Iris pigment epithelial cell (primary cell): ENCODE measurements at regions not wholly inside any gene's neighbourhood (a gene's known extent, or its start where the extent isn't known, plus 50 kb on each side); places are given as distances from the start of the nearest gene placed in this dataset.
"Not testable (repeated sequence)": the region's sequence is repeated elsewhere in the genome, so short reads cannot be mapped to it uniquely, and the experiment has no call there.

Experiments used
- DNase-seq: peaks from one replicate; pipeline ENCODE4 v3.0.0-alpha.2; 2011; ENCODE audit warnings: low read depth

DNA sequence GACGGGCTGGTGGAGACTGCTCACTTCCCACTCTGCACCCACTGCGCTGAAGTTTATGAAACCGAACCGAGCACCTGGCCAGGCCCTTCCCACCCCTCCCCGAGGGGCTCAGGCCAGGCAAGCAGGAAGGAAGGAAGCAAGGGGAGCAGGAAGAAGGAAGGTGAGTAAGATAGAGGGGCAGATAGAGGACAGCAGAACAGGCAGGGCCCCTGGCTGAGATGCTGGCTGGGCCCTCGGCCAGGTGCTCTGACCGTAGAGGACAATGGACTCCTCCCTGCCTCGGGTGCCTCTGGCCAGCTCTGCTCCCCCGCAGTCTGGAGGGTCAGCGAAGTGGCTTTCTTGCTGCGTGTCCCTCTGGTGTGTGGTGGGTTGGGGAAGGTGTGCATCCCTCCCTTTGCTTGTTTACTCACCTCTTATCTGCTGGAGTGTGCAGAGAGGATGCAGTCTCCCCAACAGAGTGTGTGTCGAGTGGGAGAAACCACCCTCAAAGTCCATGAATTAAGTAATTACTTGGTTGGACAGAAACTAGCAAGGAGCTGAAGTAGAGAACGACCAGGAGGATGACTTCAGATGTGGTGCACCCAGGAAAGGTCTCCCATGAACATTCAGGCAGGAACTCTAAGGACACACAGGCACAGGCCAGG lies 82.8 kb upstream of the PPP2R2D start:
- DNase-seq = no peak

DNA sequence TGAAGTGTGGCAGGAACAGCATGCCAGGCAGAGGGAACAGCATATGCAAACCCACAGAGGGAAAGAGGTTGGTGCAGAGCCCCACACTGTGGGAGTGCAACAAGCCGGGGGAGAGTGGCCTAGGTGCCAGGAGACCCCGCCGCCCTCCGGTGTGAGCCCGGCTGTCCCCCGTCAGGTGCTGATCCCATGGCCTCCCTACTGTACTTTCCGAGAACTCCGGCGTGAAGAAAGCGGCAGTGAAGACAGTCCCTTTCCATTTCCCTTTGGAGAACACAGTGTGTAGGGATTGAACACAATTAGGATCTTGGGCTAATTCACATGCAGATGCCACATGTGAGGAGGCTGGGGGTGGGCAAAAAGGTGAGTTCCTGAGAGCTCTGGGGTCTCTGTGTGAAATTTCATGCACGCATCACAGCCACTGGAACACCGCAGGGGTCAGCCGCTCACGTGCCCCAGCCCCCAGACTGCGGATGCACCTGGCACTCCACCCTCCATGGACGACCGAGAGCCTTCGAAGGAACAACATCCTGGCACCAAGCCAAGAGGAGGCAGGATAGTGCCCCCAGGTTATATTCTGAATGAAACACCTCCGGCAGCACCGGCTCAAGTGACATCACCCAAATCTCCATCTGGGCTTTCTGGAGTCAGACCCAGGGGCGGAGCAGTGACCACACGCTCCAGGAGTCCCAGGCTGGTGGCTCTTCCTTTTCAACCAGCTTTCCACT lies 82.1 kb upstream of the PPP2R2D start:
- DNase-seq = no peak

DNA sequence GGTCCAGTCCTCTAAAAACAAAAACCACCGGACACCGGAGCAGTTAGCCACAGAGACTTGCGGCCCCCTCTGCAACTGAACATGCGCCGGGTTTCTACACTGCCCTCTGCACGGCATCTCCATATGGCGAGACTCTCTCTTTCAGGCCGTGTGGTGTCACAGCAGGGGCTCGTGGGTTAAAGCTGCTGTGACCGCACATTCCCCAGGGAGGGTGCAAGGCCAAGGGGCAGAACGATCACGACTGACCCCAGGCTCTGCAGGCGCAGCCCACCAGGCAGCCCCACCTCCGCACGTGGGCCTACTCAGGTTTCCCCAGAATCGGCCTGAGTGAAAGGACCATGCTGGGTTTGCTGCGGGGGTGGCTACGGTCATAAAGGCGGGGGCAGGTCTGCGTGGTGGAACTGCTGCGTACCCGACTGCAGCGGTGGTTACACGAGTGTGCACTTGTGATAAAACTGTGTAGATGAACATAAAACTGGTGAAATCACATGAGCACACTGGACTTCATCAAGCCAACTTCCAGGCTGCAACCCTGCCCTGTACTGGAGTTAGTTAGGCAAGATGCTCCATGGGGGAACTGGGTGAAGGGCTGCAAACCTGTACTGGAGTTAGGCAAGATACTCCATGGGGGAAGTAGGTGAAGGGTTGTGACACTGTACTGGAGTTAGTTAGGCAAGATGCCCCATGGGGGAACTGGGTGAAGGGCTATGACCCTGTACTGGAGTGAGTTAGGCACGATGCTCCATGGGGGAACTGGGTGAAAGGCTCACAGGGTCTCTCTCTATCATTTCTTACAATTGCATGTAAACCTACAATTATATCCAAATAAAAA lies 81.4 kb upstream of the PPP2R2D start:
- no peak for DNase-seq

DNA sequence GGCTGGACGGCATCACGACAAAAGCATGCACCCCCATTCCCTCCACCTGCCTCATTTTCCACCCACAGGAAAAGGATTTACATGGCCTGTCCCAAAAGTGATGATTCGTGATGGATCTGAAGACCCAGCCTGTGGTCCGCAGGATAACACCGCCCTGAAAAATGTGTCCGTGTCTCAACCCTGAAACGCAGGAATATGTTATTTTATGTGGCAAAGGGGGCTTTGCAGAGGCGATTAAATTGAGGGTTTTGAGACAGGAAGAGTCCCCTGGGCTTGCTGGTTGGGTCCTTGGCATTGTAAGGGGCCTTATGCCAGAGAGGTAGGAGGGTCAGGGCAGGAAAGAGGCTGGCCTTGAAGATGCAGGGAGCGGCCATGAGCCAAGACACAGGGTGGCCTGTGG lies 80.2 kb upstream of the PPP2R2D start:
- DNase-seq = no peak

DNA sequence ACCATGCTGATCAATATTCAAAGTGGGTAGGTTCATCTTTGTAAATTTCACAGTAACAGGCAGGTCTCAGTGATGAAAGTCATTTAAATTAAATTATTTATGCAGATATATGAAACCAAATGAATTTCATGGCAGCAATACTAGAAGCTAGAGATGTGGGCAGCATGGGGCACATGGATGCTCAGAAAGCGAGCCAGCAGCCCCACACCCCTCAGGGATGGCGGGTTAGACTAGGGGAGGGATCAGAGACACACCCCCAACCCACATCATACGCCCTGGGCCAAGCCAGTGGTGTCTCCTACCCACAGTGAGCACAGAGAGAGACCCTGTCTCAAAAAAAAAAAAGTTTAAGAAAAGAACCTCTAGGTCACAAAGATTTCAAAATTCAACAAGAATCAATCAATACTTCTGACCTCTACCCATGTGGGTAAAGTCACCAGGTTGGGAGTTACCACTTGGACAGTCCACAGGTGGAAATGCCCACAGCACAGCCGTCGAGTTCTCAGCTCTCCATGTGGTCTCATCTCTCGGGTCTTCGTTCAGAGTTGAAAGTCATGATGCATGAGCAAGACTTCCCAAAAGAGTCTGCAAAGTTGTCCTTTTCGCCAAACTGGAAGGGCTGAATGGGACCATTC lies 79.3 kb upstream of the PPP2R2D start:
- DNase-seq = no peak

DNA sequence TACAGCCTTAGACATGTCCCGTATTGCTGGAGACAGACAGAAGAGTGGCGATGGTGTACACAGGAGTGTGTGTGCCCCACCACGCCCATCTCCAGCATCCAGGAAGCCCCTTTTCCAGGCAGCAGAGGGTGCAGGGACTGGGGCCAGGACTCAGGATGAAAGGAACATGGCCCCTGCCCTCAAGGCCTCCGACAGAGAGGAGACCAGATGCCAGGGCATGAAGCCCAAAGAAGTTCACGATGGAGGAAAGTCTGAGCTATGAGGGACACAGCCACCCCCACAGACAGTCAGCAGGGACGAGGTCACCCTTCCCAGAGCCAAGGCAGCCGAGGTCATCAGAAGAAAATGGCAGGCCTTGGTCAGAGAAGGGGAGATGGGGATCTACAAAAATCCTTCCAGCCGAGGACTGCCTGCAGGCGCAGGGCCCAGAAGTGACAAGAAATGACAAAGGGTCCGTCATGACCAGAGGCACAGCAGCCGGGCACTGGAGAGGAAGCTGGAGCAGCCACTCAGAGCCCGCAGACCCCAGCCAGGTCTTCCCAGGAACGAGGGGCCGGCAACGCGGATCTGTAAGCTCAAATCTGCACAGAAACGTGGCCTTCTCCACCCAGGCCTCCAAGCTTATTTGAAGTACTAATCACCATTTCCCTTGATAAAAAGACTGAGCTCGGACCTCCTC lies 78.7 kb upstream of the PPP2R2D start:
- DNase-seq = no peak

DNA sequence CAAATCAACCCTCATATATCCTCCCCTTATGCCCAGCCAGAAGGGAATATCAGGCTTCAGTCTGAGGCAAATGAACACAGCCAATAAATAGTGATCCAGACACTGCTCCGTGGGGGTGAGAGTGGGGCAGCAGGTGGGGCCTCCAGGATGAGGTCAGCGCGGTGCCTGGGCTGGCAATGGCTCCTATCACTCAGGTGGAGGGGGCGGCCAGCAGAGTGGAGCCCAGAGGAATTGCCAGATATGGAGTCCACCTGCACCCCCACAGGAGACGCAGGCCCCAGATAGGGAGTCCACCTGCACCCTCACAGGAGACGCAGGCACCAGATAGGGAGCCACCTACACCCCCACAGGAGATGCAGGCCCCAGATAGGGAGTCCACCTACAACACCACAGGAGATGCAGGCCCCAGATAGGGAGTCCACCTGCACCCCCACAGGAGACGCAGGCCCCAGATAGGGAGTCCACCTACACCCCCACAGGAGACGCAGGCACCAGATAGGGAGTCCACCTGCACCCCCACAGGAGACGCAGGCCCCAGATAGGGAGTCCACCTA lies 78.0 kb upstream of the PPP2R2D start:
- DNase-seq = no peak

DNA sequence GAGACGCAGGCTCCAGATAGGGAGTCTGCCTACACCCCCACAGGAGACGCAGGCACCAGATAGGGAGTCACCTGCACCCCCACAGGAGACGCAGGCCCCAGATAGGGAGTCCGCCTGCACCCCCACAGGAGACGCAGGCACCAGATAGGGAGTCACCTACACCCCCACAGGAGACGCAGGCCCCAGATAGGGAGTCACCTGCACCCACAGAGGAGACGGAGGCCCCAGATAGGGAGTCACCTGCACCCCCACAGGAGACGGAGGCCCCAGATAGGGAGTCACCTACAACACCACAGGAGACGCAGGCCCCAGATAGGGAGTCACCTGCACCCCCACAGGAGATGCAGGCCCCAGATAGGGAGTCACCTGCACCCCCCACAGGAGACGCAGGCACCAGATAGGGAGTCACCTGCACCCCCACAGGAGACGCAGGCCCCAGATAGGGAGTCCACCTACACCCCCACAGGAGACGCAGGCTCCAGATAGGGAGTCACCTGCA lies 77.2 kb upstream of the PPP2R2D start:
- not testable (repeated sequence) for DNase-seq

DNA sequence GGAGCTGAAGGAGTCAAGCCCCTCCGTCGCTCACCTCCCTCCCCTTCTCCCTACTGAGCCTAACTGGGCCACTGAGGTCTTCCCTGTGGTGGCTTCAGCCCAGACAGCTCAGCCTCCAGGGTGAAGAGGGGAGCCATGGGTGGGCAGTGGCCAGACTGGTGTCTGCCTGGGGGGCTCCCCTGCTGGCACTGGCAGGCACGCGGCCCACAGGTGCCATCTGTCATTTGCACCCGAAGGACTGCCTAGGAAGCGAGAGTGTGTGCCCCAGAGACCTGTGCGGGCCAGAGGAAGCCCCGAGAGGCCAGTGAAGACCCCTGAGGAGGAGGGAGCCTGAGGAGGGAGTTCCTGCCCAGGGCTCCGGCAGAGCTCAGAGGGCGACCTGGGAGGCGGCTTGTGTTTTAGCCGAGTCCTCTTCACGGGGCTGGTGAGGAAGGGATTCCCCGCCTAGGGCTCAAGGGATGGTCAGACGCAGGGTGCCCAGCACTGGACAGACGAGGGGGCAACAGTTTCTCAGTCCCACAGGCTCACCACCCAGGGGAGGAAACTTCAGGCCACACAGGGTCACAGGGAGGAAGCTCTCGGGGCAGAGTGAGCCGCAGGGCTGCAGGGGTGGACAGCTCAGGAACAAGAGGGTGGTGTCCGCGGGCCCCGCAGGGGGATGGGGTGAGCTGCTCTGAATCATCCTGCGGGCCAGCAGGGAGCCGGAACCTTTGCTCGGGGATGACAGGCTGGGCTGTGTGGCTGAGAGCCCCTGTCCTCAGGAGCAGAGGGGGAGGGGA lies 76.2 kb upstream of the PPP2R2D start:
- no peak for DNase-seq

DNA sequence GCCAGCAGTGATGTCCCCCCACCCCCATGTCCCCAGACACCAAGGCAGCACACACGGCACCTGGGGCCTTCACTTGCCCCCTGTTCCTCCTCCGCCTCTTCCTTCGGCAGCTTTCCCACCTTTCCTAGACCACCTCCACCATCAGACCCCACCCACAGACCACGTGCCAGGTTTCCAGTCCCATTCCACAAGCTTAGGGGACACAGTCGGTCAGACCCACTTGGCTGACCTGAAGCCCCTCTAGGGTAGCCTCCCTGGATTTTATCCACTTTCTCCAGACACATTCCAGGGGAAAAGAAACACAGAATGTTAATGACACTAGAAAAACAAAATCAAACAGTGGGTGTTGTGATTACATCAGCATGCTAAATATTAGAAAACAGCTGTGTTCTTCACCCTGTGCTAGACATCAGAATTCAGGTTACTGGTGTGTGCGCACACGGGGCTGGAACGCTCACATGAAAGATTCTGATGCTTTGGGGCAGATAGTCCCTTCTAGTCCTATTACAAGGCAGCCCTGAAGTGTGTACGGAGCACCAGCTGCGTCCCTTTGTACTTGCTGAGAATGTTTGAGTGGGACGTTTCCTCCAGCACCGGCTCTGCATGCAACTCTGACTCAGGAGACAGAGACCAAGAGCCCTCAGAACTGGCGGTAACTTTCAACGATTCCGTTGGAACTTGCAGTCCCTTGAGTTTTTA lies 75.5 kb upstream of the PPP2R2D start:
- no peak for DNase-seq

DNA sequence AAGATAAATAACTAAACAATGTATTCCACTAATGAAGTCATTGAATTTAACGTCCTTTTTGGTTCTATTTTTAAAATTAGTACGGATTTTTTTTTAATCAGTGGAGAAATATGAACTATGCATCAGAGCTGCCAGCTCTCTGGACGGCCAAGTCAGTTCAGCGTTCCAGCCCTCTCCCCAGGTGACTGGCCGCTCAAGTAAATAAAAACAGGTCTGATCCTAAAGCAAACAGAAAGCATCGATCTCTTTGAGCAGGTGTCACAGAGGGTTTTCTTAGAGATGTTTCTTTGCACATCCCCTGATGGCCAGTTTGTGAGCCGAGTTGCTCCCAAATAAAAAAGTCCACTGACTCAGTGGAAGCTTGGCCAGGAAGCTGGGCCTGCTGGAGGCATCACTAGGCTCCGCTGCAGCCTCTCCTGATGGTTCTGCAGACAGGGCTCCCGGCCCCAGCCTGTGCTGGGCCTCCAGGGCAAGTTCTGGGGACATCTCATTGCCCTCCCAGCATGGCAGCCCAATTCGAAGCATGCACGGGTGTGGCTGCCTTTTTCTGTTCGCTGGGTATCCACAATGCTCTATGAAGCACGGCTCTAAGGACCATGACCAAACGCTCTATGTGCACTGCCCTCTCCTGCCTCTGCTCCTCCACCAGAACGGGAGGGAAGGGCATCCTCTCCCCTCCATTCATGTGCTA lies 74.7 kb upstream of the PPP2R2D start:
- DNase-seq = no peak

DNA sequence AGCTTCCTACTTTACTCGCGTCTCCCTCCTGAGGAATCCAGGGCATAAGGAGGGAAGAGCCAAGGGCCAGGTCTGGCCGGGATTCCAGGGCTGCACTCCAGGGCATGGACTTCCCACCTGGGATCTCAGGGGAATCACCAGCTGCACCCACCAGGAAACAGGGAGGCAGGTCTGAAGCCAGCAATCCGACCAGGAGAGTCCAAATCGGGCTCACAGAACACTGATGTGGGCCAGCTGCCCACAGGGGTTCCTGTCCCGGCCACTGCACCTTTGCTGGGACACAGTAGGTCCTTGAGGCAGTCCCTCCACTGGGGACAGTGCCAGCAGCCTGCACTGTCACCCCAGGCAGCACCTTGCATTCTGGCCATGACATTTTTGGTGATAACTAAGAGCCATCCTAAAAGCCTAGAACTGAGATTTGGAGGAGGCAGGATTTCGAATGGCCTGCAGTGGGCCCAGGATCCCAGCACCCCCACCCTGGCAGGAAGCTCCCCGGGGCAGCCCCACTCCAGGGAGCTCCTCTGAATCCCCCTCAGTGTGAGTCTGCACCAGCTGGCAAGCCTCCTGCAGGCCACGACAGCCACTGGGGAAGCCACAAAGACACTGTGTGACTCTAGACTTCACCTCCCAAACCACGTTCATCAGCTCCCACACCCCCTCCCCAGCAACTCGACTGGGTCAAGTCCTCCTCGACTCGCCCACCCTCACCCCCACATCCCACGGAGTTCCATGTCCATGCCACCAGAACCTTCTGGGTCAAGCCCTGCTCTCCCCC lies 71.5 kb upstream of the PPP2R2D start:
- no peak for DNase-seq

DNA sequence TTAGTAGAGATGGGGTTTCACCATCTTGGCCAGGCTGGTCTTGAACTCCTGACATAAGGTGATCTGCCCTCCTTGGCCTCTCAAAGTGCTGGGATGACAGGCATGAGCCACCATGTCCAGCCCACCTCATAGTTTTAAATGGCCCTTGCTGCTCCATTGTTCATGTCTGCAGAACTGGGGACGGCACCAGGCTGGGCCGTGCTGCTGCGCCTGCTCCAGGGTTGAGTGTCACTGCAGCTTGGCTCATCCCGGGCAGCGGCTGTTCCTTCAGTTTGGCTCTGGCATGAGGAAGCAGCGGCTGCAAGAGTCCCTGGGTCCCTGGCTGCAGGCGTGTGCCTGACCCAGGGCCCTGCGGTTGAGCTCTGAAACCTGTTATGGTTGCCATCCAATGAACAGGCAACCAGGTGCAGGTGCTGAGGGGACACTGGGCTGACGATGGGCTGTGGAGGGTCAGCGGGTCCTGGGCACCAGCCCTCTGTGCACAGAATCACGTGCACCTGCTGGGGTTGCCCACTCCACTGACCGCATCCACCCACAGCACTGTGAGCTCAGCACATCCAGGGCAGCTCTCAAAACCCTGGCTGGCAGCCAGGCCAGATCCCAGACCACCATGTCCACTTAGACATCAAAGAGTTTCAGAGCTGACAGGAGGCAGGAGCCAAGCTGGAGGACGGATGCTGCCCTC lies 70.2 kb upstream of the PPP2R2D start:
- DNase-seq = no peak

DNA sequence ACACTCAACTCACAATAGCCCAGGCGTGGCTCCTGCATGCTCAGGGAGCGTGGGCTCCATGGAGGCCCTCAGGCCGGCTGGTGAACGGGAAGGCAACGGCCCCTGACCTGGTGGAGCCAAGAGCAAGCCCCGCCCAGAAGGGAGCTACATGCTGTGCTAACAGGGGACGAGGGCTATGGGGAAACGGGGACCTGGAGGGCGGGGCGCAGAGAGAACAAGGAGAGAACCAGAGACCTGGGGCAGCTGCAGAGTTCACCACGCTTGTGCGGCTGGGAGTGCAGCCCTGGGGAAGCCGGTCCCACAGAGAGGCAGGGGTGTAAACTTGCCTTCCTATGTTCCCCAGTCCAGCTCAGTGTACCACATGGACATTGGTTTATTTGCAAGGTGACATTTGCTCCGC lies 69.2 kb upstream of the PPP2R2D start:
- DNase-seq = no peak

DNA sequence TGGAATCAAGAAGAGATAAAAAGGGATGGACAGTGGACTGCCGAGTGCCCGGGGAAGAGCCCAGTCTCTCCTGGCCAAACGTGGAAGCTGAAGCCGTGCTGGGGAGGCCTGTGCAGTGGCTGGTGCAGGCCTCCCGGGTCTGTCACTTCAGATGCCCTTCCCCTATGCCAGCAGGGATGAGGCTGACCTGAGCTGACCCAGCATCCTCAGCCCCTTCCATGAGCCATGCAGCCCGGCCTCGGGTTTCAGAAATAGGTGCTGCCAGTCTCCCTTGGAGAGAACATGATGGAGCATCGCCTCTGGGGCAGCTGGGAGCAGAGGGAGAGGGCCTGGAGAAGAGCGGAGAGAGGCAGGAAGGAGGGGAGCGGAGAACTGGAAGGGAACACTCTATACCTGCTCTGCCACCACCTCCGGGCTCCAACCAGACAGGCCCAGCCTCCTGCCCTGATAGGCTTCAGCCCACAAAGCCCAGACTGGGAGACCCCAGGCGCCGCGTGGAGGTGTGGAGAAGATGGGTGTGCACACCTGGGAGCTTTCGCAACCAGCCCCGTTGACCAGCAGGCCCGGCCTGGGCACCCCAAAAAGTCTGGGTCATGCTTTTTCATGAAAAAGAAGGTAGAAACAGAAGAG lies 68.6 kb upstream of the PPP2R2D start:
- no peak for DNase-seq

DNA sequence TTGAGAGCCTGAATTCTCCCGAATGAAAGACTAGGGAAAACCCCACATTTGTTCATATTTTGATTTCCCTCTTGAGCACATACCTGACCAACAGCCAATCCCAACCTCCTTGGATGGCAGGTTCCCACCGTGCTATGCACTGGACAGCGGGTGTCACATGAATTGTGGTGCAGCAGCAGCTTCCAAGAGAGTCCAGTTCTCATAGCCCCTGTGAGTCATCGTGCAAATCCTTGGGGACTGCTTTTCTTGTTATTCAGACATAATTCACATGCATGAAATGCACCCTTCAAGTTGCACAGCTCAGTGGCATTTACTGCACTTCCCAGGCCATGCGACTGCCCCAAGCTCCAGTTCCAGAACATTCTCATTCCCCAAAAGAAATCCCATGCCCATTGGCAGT lies 67.8 kb upstream of the PPP2R2D start:
- no peak for DNase-seq

DNA sequence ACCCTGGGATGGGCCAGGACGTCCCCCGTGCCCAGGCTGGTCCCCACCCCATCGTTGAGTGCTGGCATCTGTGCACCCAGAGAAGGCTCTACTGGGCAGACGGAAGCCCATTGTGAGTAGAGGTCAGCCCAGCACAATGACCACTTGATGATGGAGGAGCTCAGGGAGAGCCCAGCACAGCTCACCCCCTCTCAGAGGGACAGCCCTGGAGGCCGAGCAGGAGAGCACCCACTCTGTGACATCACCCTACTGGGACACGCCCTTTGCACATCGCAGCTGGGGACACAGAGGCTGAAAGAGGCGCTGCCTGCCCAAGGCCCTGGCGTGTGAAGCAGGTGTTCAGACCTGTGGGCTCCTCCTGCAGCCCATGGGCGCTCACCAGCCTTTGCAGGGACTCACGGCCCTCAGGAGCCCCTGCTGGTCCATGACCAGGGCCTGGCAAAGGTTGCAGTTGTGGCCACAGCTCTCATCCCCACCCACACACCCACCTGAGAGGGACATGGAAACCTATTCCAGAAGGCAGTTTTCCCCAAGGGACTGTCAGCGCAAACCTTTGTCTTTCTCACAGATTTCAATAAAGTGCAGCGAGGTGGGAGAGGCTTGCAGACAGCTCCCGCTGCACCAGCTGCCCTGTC lies 67.2 kb upstream of the PPP2R2D start:
- DNase-seq = no peak
